H1 (cell line): ENCODE measurements at regions not wholly inside any gene's neighbourhood (a gene's known extent, or its start where the extent isn't known, plus 50 kb on each side); places are given as distances from the start of the nearest gene placed in this dataset.

Experiments used
- CTCF ChIA-PET: fragments of 300-600 bp; sonication (Branson Sonifier 250); formaldehyde crosslinking; loops from one replicate; lab custom pipeline; 2021; ENCODE audit not compliant: partially characterized antibody; lab: Charles Lee
- POLR2A ChIA-PET: fragments of 300-600 bp; sonication (Branson Sonifier 250); formaldehyde crosslinking; loops from one replicate; lab custom pipeline; 2021; ENCODE audit warnings: inconsistent platforms; ENCODE audit not compliant: partially characterized antibody; lab: Charles Lee
- DNase-seq, 2 experiments: peaks; one replicate each; pipeline versions ENCODE4 v3.0.0 to v3.0.0-alpha.2; 2010 to 2022; ENCODE audit warnings: low spot score in 2 of 2, low read depth in 1 of 2, mixed read lengths in 1 of 2
- FAIRE-seq: peaks from 2 replicates; lab custom pipeline; 2011; peaks lifted over from hg19 to GRCh38; lab: Jason Lieb, UNC
- H2AFZ ChIP-seq: 2 replicates; pipeline ENCODE4 v1.8.1; 2012; ENCODE audit warnings: low read length, inconsistent platforms
- H2AK5ac ChIP-seq: 2 replicates; pipeline ENCODE4 v1.6.1; 2013; ENCODE audit warnings: low read depth, low read length
- H2BK120ac ChIP-seq: replicated peaks from 2 replicates; pipeline ENCODE3; 2013; ENCODE audit warnings: low read depth, low read length, inconsistent platforms
- H2BK12ac ChIP-seq: 2 replicates; pipeline ENCODE4 v1.6.1; 2013; ENCODE audit warnings: low read depth, low read length
- H2BK15ac ChIP-seq: 2 replicates; pipeline ENCODE4 v1.6.1; 2013; ENCODE audit warnings: low read length
- H2BK20ac ChIP-seq: 2 replicates; pipeline ENCODE4 v1.6.1; 2013; ENCODE audit warnings: low read length
- H2BK5ac ChIP-seq: 2 replicates; pipeline ENCODE4 v1.6.1; 2013; ENCODE audit warnings: low read depth, low read length
- H3K14ac ChIP-seq: 2 replicates; pipeline ENCODE4 v1.6.1; 2013; ENCODE audit warnings: inconsistent platforms; ENCODE audit not compliant: insufficient read length
- H3K18ac ChIP-seq: 2 replicates; pipeline ENCODE4 v1.6.1; 2013; ENCODE audit warnings: low read length; ENCODE audit errors: extremely low read depth
- H3K23ac ChIP-seq: 2 replicates; pipeline ENCODE4 v1.6.1; 2013; ENCODE audit warnings: inconsistent platforms; ENCODE audit not compliant: insufficient read length
- H3K23me2 ChIP-seq: 2 replicates; pipeline ENCODE4 v1.6.1; 2013; ENCODE audit warnings: low read depth, low read length
- H3K27ac ChIP-seq: 2 replicates; pipeline ENCODE4 v1.6.1; 2011; ENCODE audit warnings: low read depth, low read length, inconsistent platforms
- H3K27me3 ChIP-seq, 4 experiments: replicated peaks in 1 of 4; 1 replicate in 1 of 4; 2 replicates in 3 of 4; pipeline versions ENCODE4 v1.6.1 to v1.8.1; 2011 to 2013; ENCODE audit warnings: low read length in 3 of 4, mild to moderate bottlenecking in 3 of 4, inconsistent platforms in 2 of 4, mixed read lengths in 2 of 4, moderate library complexity in 1 of 4; ENCODE audit not compliant: control insufficient read depth in 3 of 4, insufficient read depth in 3 of 4; ENCODE audit errors: extremely low read depth in 1 of 4
- H3K36me3 ChIP-seq, 4 experiments: 2 replicates each; pipeline versions ENCODE4 v1.6.1 to v1.8.1; 2011 to 2013; ENCODE audit warnings: mild to moderate bottlenecking in 4 of 4, low read length in 3 of 4, moderate library complexity in 2 of 4, control low read depth in 1 of 4, inconsistent platforms in 1 of 4; ENCODE audit not compliant: insufficient read depth in 4 of 4, control insufficient read depth in 2 of 4
- H3K4ac ChIP-seq: replicated peaks from 2 replicates; pipeline ENCODE3; 2013; ENCODE audit warnings: low read length, low read depth, mixed read lengths, inconsistent platforms; ENCODE audit not compliant: insufficient read length
- H3K4me1 ChIP-seq, 4 experiments: replicated peaks in 1 of 4; 1 replicate in 1 of 4; 2 replicates in 3 of 4; pipeline versions ENCODE4 v1.6.1 to v1.8.1; 2011 to 2013; ENCODE audit warnings: low read length in 3 of 4, inconsistent platforms in 2 of 4, mixed read lengths in 1 of 4; ENCODE audit not compliant: insufficient read depth in 4 of 4, control insufficient read depth in 3 of 4
- H3K4me2 ChIP-seq, 2 experiments: 2 replicates each; pipeline versions ENCODE4 v1.6.1 to v1.8.1; 2011 to 2013; ENCODE audit warnings: low read depth in 2 of 2, low read length in 2 of 2, control low read depth in 1 of 2, inconsistent platforms in 1 of 2, mild to moderate bottlenecking in 1 of 2; ENCODE audit not compliant: insufficient read depth in 1 of 2
- H3K4me3 ChIP-seq, 4 experiments: fragments of 200-600, 300-600 bp in 1 of 4; sonication (generic), shearing (Covaris generic), sonication (Bioruptor Twin) in 1 of 4; 2 replicates each; pipeline versions ENCODE4 v1.5.1 to v1.8.1; 2011 to 2016; ENCODE audit warnings: low read length in 4 of 4, low read depth in 3 of 4, control low read depth in 2 of 4, inconsistent platforms in 2 of 4, mild to moderate bottlenecking in 2 of 4, mixed read lengths in 1 of 4, moderate library complexity in 1 of 4; ENCODE audit not compliant: insufficient read depth in 2 of 4; ENCODE audit errors: extremely low read depth in 1 of 4
- H3K56ac ChIP-seq: replicated peaks from 2 replicates; pipeline ENCODE3; 2013; ENCODE audit warnings: low read depth, mild to moderate bottlenecking, mixed read lengths, low read length, inconsistent platforms; ENCODE audit not compliant: insufficient read length
- H3K79me1 ChIP-seq: 2 replicates; pipeline ENCODE4 v1.6.1; 2013; ENCODE audit warnings: low read depth, low read length, control low read depth
- H3K79me2 ChIP-seq, 2 experiments: 2 replicates each; pipeline versions ENCODE4 v1.6.1 to v1.8.1; 2012 to 2013; ENCODE audit warnings: low read length in 2 of 2, mild to moderate bottlenecking in 2 of 2, inconsistent platforms in 1 of 2; ENCODE audit not compliant: insufficient read depth in 2 of 2, control insufficient read depth in 1 of 2
- H3K9ac ChIP-seq, 4 experiments: replicated peaks in 1 of 4; 1 replicate in 1 of 4; 2 replicates in 3 of 4; pipeline versions ENCODE4 v1.6.1 to v1.8.1; 2011 to 2013; ENCODE audit warnings: low read depth in 3 of 4, low read length in 3 of 4, control low read depth in 2 of 4, mild to moderate bottlenecking in 2 of 4, moderate library complexity in 2 of 4, inconsistent platforms in 1 of 4; ENCODE audit errors: extremely low read depth in 1 of 4
- H3K9me3 ChIP-seq, 2 experiments: 2 replicates each; pipeline versions ENCODE4 v1.6.1 to v1.8.1; 2012 to 2013; ENCODE audit warnings: mild to moderate bottlenecking in 2 of 2, moderate library complexity in 2 of 2, control low read depth in 1 of 2, inconsistent platforms in 1 of 2, low read depth in 1 of 2, low read length in 1 of 2, mixed read lengths in 1 of 2; ENCODE audit not compliant: insufficient read depth in 2 of 2
- H4K20me1 ChIP-seq, 2 experiments: replicated peaks in 1 of 2; 2 replicates each; pipeline versions ENCODE3 to v1.8.1; 2011 to 2013; ENCODE audit warnings: inconsistent platforms in 2 of 2, low read length in 2 of 2, mild to moderate bottlenecking in 1 of 2; ENCODE audit not compliant: insufficient read depth in 2 of 2, control insufficient read depth in 1 of 2
- H4K5ac ChIP-seq: 2 replicates; pipeline ENCODE4 v1.6.1; 2013; ENCODE audit warnings: low read length, low read depth, mixed read lengths, inconsistent platforms; ENCODE audit not compliant: insufficient read length
- H4K8ac ChIP-seq: 2 replicates; pipeline ENCODE4 v1.8.0; 2013; ENCODE audit warnings: mild to moderate bottlenecking, moderate library complexity, low read length, inconsistent platforms; ENCODE audit not compliant: insufficient read depth; ENCODE audit errors: extremely low read depth
- H4K91ac ChIP-seq: replicated peaks from 2 replicates; pipeline ENCODE3; 2013; ENCODE audit warnings: low read length, mixed read lengths, inconsistent platforms; ENCODE audit not compliant: insufficient read length
- BACH1 ChIP-seq: IDR thresholded peaks from 2 replicates; pipeline ENCODE4 v1.6.1; 2012; ENCODE audit warnings: low read length, improper control_type of control experiment
- BRCA1 ChIP-seq: IDR thresholded peaks from 2 replicates; pipeline ENCODE4 v1.6.1; 2012; ENCODE audit warnings: low read depth, low read length, improper control_type of control experiment
- CBX5 ChIP-seq: fragments of 300-800, 300-1000 bp; sonication (generic); IDR thresholded peaks from 2 replicates; pipeline ENCODE4 v1.7.1; 2016; ENCODE audit warnings: antibody characterized with exemption, low read length, low read depth
- CEBPB ChIP-seq: IDR thresholded peaks from 2 replicates; pipeline ENCODE4 v1.6.1; 2012; ENCODE audit warnings: low read depth, low read length
- PHF8 ChIP-seq: fragments of 200-600 bp; sonication (generic); conservative IDR thresholded peaks from 2 replicates; pipeline ENCODE4 v1.7.1; 2012; ENCODE audit warnings: low read depth, mild to moderate bottlenecking, inconsistent platforms, low read length, moderate library complexity
- SAP30 ChIP-seq: fragments of 300-600 bp; sonication (generic); IDR thresholded peaks from 2 replicates; pipeline ENCODE4 v1.7.1; 2012; ENCODE audit warnings: low read length, moderate library complexity, mild to moderate bottlenecking, inconsistent platforms; ENCODE audit not compliant: insufficient read depth, insufficient replicate concordance
- TAF7 ChIP-seq: optimal IDR thresholded peaks from 2 replicates; pipeline ENCODE3; 2011; ENCODE audit warnings: low read depth, mild to moderate bottlenecking, inconsistent platforms, low read length, moderate library complexity, borderline replicate concordance
- YY1 ChIP-seq: IDR thresholded peaks from 2 replicates; pipeline ENCODE4 v1.6.1; 2011; ENCODE audit warnings: low read depth, mild to moderate bottlenecking, low read length
- ZNF274 ChIP-seq: IDR thresholded peaks from 2 replicates; pipeline ENCODE4 v1.7.0; 2012; ENCODE audit warnings: low read length, borderline replicate concordance; ENCODE audit errors: extremely low read depth
- WGBS, 2 experiments: shearing (Covaris generic) in 1 of 2; methylation state at CpG; one replicate each; pipeline versions ENCODE4 v1.1.6 to v1.1.7; 2013 to 2015; ENCODE audit warnings: low lambda C conversion rate in 2 of 2, mixed read lengths in 2 of 2, inconsistent platforms in 1 of 2, low coverage in 1 of 2, missing lambda C conversion rate in 1 of 2; ENCODE audit not compliant: insufficient replicate concordance in 2 of 2, insufficient coverage in 1 of 2, insufficient read length in 1 of 2; ENCODE audit errors: extremely low coverage in 1 of 2, missing lambda C conversion rate in 1 of 2; 5-methylcytosine and 5-hydroxymethylcytosine counted together
- TF ChIP-seq, protein P1 (sequence below): IDR thresholded peaks from 2 replicates; pipeline ENCODE4 v1.6.1; 2012; ENCODE audit warnings: low read length, inconsistent platforms

DNA sequence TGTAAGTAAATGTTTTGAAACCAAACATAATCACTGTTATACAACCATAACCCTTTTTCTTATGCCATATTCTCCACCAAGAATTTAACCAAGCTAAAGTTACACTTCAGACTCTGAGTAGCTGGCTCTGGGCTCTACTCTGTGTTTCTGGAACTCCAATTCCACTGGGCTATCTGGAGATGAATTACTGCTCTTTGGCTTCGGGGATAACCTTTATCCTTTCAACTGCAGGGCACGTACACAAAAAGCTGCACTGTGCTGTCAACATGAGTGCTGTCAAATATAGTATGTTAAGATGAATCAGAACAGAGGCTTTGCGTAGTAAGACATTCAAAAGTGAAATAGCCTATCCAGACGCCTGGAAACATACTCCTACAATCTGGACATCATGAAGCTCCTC is 500.6 kb downstream of the LTN1 start:
- no peak overlapping the region for H2BK120ac ChIP-seq
- H2AK5ac ChIP-seq: no peak overlapping the region
- H4K91ac ChIP-seq: no peak overlapping the region
- no peak overlapping the region for H2AFZ ChIP-seq
- H3K79me1 ChIP-seq: no peaks in the 10 kb centered on the region
- H3K4ac ChIP-seq: no peak overlapping the region
- no peaks in the 10 kb centered on the region for H3K23me2 ChIP-seq
- H2BK15ac ChIP-seq: no peak overlapping the region
- H3K4me3 ChIP-seq: no peak overlapping the region
- no peak overlapping the region for H4K8ac ChIP-seq
- H4K5ac ChIP-seq: no peak overlapping the region
- H3K27ac ChIP-seq: no peak overlapping the region
- DNase-seq: no peak
- no peak overlapping the region for H3K18ac ChIP-seq
- ChIA-PET POLR2A (no interaction called here), CTCF (interaction anchor here (0.8 to 1.1 kb wide), 5 partner anchors 12 to 254 kb away, joined by 3 to 4 read pairs (median 3); no protein-coding TSS in a partner anchor)
- H2BK12ac ChIP-seq: no peak overlapping the region
- H3K56ac ChIP-seq: no peak overlapping the region
- H3K36me3 ChIP-seq: no peaks in the 10 kb centered on the region
- H3K23ac ChIP-seq: no peak overlapping the region
- H3K9me3 ChIP-seq: no peaks in the 10 kb centered on the region
- TF ChIP-seq CBX5: no peak
- TF ChIP-seq ZNF274: no peak
- TF ChIP-seq SAP30: no peak
- no peak for TF ChIP-seq PHF8
- TF ChIP-seq CEBPB: no peak
- no peak for TF ChIP-seq BACH1
- no peak for TF ChIP-seq TAF7
- TF ChIP-seq YY1: no peak
- TF ChIP-seq, protein P1, sequence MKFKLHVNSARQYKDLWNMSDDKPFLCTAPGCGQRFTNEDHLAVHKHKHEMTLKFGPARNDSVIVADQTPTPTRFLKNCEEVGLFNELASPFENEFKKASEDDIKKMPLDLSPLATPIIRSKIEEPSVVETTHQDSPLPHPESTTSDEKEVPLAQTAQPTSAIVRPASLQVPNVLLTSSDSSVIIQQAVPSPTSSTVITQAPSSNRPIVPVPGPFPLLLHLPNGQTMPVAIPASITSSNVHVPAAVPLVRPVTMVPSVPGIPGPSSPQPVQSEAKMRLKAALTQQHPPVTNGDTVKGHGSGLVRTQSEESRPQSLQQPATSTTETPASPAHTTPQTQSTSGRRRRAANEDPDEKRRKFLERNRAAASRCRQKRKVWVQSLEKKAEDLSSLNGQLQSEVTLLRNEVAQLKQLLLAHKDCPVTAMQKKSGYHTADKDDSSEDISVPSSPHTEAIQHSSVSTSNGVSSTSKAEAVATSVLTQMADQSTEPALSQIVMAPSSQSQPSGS: no peak
- no peak for TF ChIP-seq BRCA1
- H3K27me3 ChIP-seq: no peaks in the 10 kb centered on the region
- FAIRE-seq: no peak
- 90% methylated on average over 4 of the region's 4 CpGs; no CpG with 5 or more reads in 1 of the 2 experiments for whole genome bisulfite sequencing, 2 experiments
- H4K20me1 ChIP-seq: no peaks in the 10 kb centered on the region
- H3K79me2 ChIP-seq: no peaks in the 10 kb centered on the region
- H3K4me2 ChIP-seq: no peak overlapping the region
- no peak overlapping the region for H3K9ac ChIP-seq
- no peak overlapping the region for H2BK20ac ChIP-seq
- no peaks in the 10 kb centered on the region for H3K4me1 ChIP-seq
- H3K14ac ChIP-seq: no peak overlapping the region
- H2BK5ac ChIP-seq: no peak overlapping the region
